GM23248 (cell line): ENCODE measurements at regions not wholly inside any gene's neighbourhood (a gene's known extent, or its start where the extent isn't known, plus 50 kb on each side); places are given as distances from the start of the nearest gene placed in this dataset.

Experiments used
- DNase-seq: peaks from one replicate; pipeline ENCODE4 v3.0.0-alpha.2; 2015
- H2AFZ ChIP-seq: fragments of 200-600 bp; sonication (generic); 2 replicates; pipeline ENCODE4 v1.6.1; 2016; ENCODE audit warnings: antibody characterized with exemption
- H3F3A ChIP-seq: fragments of 200-600 bp; sonication (generic); 2 replicates; pipeline ENCODE4 v1.6.1; 2016; ENCODE audit warnings: mild to moderate bottlenecking, antibody characterized with exemption, mixed run types; ENCODE audit not compliant: insufficient read depth
- H3K27ac ChIP-seq: fragments of 200-600 bp; sonication (generic); 2 replicates; pipeline ENCODE4 v1.5.1; 2016; ENCODE audit warnings: mild to moderate bottlenecking
- H3K27me3 ChIP-seq: fragments of 200-600 bp; sonication (generic); replicated peaks from 2 replicates; pipeline ENCODE4 v1.6.1; 2016; ENCODE audit warnings: mild to moderate bottlenecking; ENCODE audit not compliant: insufficient read depth
- H3K36me3 ChIP-seq: fragments of 200-600 bp; sonication (generic); 2 replicates; pipeline ENCODE4 v1.6.1; 2016; ENCODE audit warnings: low read depth, mild to moderate bottlenecking
- H3K4me1 ChIP-seq: fragments of 200-600 bp; sonication (generic); 2 replicates; pipeline ENCODE4 v1.6.1; 2016; ENCODE audit warnings: mild to moderate bottlenecking; ENCODE audit not compliant: insufficient read depth
- H3K4me2 ChIP-seq: fragments of 200-600 bp; sonication (generic); one replicate; pipeline ENCODE4 v1.6.1; 2016; ENCODE audit warnings: mild to moderate bottlenecking; ENCODE audit not compliant: unreplicated experiment
- H3K4me3 ChIP-seq: fragments of 200-600 bp; sonication (generic); 2 replicates; pipeline ENCODE4 v1.5.1; 2016; ENCODE audit warnings: mild to moderate bottlenecking
- H3K79me2 ChIP-seq: fragments of 200-600 bp; sonication (generic); 2 replicates; pipeline ENCODE4 v1.6.1; 2016; ENCODE audit warnings: mild to moderate bottlenecking; ENCODE audit not compliant: insufficient read depth
- H3K9ac ChIP-seq: fragments of 200-600 bp; sonication (generic); 2 replicates; pipeline ENCODE4 v1.6.1; 2016; ENCODE audit warnings: mild to moderate bottlenecking
- H3K9me2 ChIP-seq: fragments of 200-600 bp; sonication (generic); 2 replicates; pipeline ENCODE4 v1.6.1; 2016; ENCODE audit warnings: mixed run types, mild to moderate bottlenecking, moderate library complexity; ENCODE audit not compliant: insufficient read depth
- H3K9me3 ChIP-seq: fragments of 200-600 bp; sonication (generic); one replicate; pipeline ENCODE4 v1.6.1; 2017; ENCODE audit warnings: low read depth
- H4K20me1 ChIP-seq: fragments of 200-600 bp; sonication (generic); 2 replicates; pipeline ENCODE4 v1.6.0; 2016; ENCODE audit not compliant: insufficient read depth
- EZH2 ChIP-seq: fragments of 200-600 bp; sonication (generic); IDR thresholded peaks from 2 replicates; pipeline ENCODE4 v1.6.1; 2018; ENCODE audit warnings: antibody characterized with exemption, mild to moderate bottlenecking; ENCODE audit not compliant: insufficient read depth, poor library complexity, severe bottlenecking
- EZH2phosphoT487 ChIP-seq: fragments of 200-600 bp; sonication (generic); IDR thresholded peaks from 2 replicates; pipeline ENCODE4 v1.6.1; 2018; ENCODE audit warnings: antibody characterized with exemption, moderate library complexity, mild to moderate bottlenecking, low read depth; ENCODE audit not compliant: insufficient read depth
- WGBS, 2 experiments: methylation state at CpG; one replicate each; pipeline ENCODE4 v1.1.6; 2015 to 2017; ENCODE audit warnings: low lambda C conversion rate in 2 of 2, low coverage in 1 of 2; ENCODE audit errors: missing lambda C conversion rate in 2 of 2; 5-methylcytosine and 5-hydroxymethylcytosine counted together
- in situ Hi-C: fragments of 300-500 bp; cut with MboI; formaldehyde crosslinking; loops from 2 replicates; pipeline ENCODE4 v1.15.0; 2020

- H3K79me2 ChIP-seq: no peaks in the 10 kb centered on the region
- no peaks in the 10 kb centered on the region for H3K4me1 ChIP-seq
- H3F3A ChIP-seq: no peaks in the 10 kb centered on the region
- H4K20me1 ChIP-seq: no peaks in the 10 kb centered on the region
- no peak overlapping the region for H3K4me3 ChIP-seq
- H3K27ac ChIP-seq: no peak overlapping the region
- no peak for TF ChIP-seq EZH2phosphoT487
- no peak for TF ChIP-seq EZH2
- H3K9me3 ChIP-seq: no peaks in the 10 kb centered on the region
- no peaks in the 10 kb centered on the region for H3K36me3 ChIP-seq
- no peak for DNase-seq
- WGBS, 2 experiments: 75 to 80% methylated on average over 10 of the region's 10 CpGs
- in situ Hi-C loops: no loop called here
- H3K27me3 ChIP-seq: no peaks in the 10 kb centered on the region
- H3K4me2 ChIP-seq: no peak overlapping the region
- no peaks in the 10 kb centered on the region for H3K9me2 ChIP-seq
- no peak overlapping the region for H3K9ac ChIP-seq
- H2AFZ ChIP-seq: no peak overlapping the region
These were observed 63.8 kb upstream of the ATXN1 start for GRCh38 chr6:16824845-16825685.

GRCh38 chr6:16823718-16824352, 62.6 kb upstream of the ATXN1 start:
- H3K4me2 ChIP-seq: no peak overlapping the region
- H2AFZ ChIP-seq: no peak overlapping the region
- no peak overlapping the region for H3K9ac ChIP-seq
- no peaks in the 10 kb centered on the region for H3K79me2 ChIP-seq
- no peaks in the 10 kb centered on the region for H3F3A ChIP-seq
- no peaks in the 10 kb centered on the region for H3K4me1 ChIP-seq
- H3K4me3 ChIP-seq: no peak overlapping the region
- H3K9me3 ChIP-seq: no peaks in the 10 kb centered on the region
- in situ Hi-C loops: no loop called here
- no peak overlapping the region for H3K27ac ChIP-seq
- H3K27me3 ChIP-seq: no peaks in the 10 kb centered on the region
- no peaks in the 10 kb centered on the region for H4K20me1 ChIP-seq
- no peaks in the 10 kb centered on the region for H3K9me2 ChIP-seq
- no peaks in the 10 kb centered on the region for H3K36me3 ChIP-seq
- DNase-seq: no peak
- 93 to 100% methylated on average over 2 of the region's 2 CpGs for WGBS, 2 experiments
- TF ChIP-seq EZH2phosphoT487 (no peak), EZH2 (no peak)

GRCh38 chr6:16822975-16823717, 61.9 kb upstream of the ATXN1 start:
- no peaks in the 10 kb centered on the region for H3F3A ChIP-seq
- no peak overlapping the region for H2AFZ ChIP-seq
- no peaks in the 10 kb centered on the region for H3K4me1 ChIP-seq
- H3K4me3 ChIP-seq: no peak overlapping the region
- H3K9me2 ChIP-seq: no peaks in the 10 kb centered on the region
- H3K9me3 ChIP-seq: no peaks in the 10 kb centered on the region
- no peak for DNase-seq
- TF ChIP-seq EZH2phosphoT487 (no peak), EZH2 (no peak)
- no peaks in the 10 kb centered on the region for H4K20me1 ChIP-seq
- H3K36me3 ChIP-seq: no peaks in the 10 kb centered on the region
- no peak overlapping the region for H3K9ac ChIP-seq
- in situ Hi-C loops: no loop called here
- H3K27ac ChIP-seq: no peak overlapping the region
- WGBS, 2 experiments: 75 to 77% methylated on average over 8 of the region's 8 CpGs
- H3K79me2 ChIP-seq: no peaks in the 10 kb centered on the region
- H3K4me2 ChIP-seq: no peak overlapping the region
- H3K27me3 ChIP-seq: no peaks in the 10 kb centered on the region

- no peak overlapping the region for H2AFZ ChIP-seq
- H3K4me2 ChIP-seq: no peak overlapping the region
- no peaks in the 10 kb centered on the region for H3K79me2 ChIP-seq
- H3F3A ChIP-seq: no peaks in the 10 kb centered on the region
- H3K36me3 ChIP-seq: no peaks in the 10 kb centered on the region
- H3K9ac ChIP-seq: no peak overlapping the region
- H3K9me2 ChIP-seq: no peaks in the 10 kb centered on the region
- 84 to 85% methylated on average over 2 of the region's 2 CpGs for WGBS, 2 experiments
- H3K27ac ChIP-seq: no peak overlapping the region
- H3K9me3 ChIP-seq: no peaks in the 10 kb centered on the region
- in situ Hi-C loops: no loop called here
- TF ChIP-seq EZH2phosphoT487 (no peak), EZH2 (no peak)
- H3K27me3 ChIP-seq: no peaks in the 10 kb centered on the region
- H3K4me1 ChIP-seq: no peaks in the 10 kb centered on the region
- DNase-seq: no peak
- H4K20me1 ChIP-seq: no peaks in the 10 kb centered on the region
- no peak overlapping the region for H3K4me3 ChIP-seq
These were observed 61.3 kb upstream of the ATXN1 start for GRCh38 chr6:16822529-16822928.
